ENCODE measurements at regions not wholly inside any gene's neighbourhood (a gene's known extent, or its start where the extent isn't known, plus 50 kb on each side); places are given as distances from the start of the nearest gene placed in this dataset.

GRCh38 chr3:182693723-182694122, 99.6 kb upstream of the ATP11B start:
- Mint-ChIP-seq H3K4me3 (ENCODE audit: unreplicated experiment) (no peak overlapping the region), H3K36me3 (ENCODE audit: low read depth, unreplicated experiment) (no peaks in the 10 kb centered on the region), H3K4me1 (ENCODE audit: low read depth, unreplicated experiment) (no peaks in the 10 kb centered on the region), H3K27ac (ENCODE audit: unreplicated experiment) (no peak overlapping the region), H3K9me3 (ENCODE audit: unreplicated experiment) (no peaks in the 10 kb centered on the region), H3K27me3 (ENCODE audit: low read depth, unreplicated experiment) (no peaks in the 10 kb centered on the region)
- FAIRE-seq (no peak), DNase-seq (ENCODE audit: low read depth) (no peak)
- Histone ChIP-seq H3K9ac (ENCODE audit: low read length) (no peak overlapping the region), H3K4me3 (ENCODE audit: insufficient read depth, low read depth, low read length) (no peak overlapping the region), H3K27ac (ENCODE audit: low read depth, low read length) (no peak overlapping the region), H3K4me2 (ENCODE audit: low read length) (no peak overlapping the region), H3K79me2 (ENCODE audit: insufficient read depth, low read length) (no peaks in the 10 kb centered on the region), H3K27me3 (ENCODE audit: insufficient read depth, low read length) (no peaks in the 10 kb centered on the region), H3K36me3 (ENCODE audit: insufficient read depth, low read length) (no peaks in the 10 kb centered on the region), H3K4me1 (ENCODE audit: insufficient read depth, low read length) (no peaks in the 10 kb centered on the region), H4K20me1 (ENCODE audit: insufficient read depth, low read length) (no peaks in the 10 kb centered on the region), H3K9me3 (ENCODE audit: insufficient read depth, low read depth, low read length) (no peaks in the 10 kb centered on the region), H2AFZ (ENCODE audit: low read depth, low read length) (no peak overlapping the region)
- TF ChIP-seq EZH2 (IDR thresholded peaks at IDR 0.05; ENCODE audit: insufficient read depth, low read length): no peak
- TF ChIP-seq CTCF (IDR thresholded peaks at IDR 0.05; ENCODE audit: insufficient read depth, low read depth, low read length): no peak

- H3K4me1 ChIP-seq (ENCODE audit: insufficient read depth, low read length): no peaks in the 10 kb centered on the region
- DNase-seq (ENCODE audit: low read depth): no peak
- FAIRE-seq: no peak
- no peaks in the 10 kb centered on the region for H3K27me3 Mint-ChIP-seq (ENCODE audit: low read depth, unreplicated experiment)
- no peaks in the 10 kb centered on the region for H3K4me1 Mint-ChIP-seq (ENCODE audit: low read depth, unreplicated experiment)
- no peak overlapping the region for H2AFZ ChIP-seq (ENCODE audit: low read depth, low read length)
- H3K9me3 ChIP-seq (ENCODE audit: insufficient read depth, low read depth, low read length): no peaks in the 10 kb centered on the region
- H3K4me2 ChIP-seq (ENCODE audit: low read length): no peak overlapping the region
- H3K27me3 ChIP-seq (ENCODE audit: insufficient read depth, low read length): no peaks in the 10 kb centered on the region
- no peaks in the 10 kb centered on the region for H3K79me2 ChIP-seq (ENCODE audit: insufficient read depth, low read length)
- no peak overlapping the region for H3K4me3 Mint-ChIP-seq (ENCODE audit: unreplicated experiment)
- H3K27ac ChIP-seq (ENCODE audit: low read depth, low read length): no peak overlapping the region
- no peak overlapping the region for H3K27ac Mint-ChIP-seq (ENCODE audit: unreplicated experiment)
- no peak overlapping the region for H3K9ac ChIP-seq (ENCODE audit: low read length)
- no peaks in the 10 kb centered on the region for H4K20me1 ChIP-seq (ENCODE audit: insufficient read depth, low read length)
- H3K36me3 ChIP-seq (ENCODE audit: insufficient read depth, low read length): no peaks in the 10 kb centered on the region
- H3K4me3 ChIP-seq (ENCODE audit: insufficient read depth, low read depth, low read length): no peak overlapping the region
- no peak for TF ChIP-seq CTCF (IDR thresholded peaks at IDR 0.05; ENCODE audit: insufficient read depth, low read depth, low read length)
- TF ChIP-seq EZH2 (IDR thresholded peaks at IDR 0.05; ENCODE audit: insufficient read depth, low read length): no peak
- no peaks in the 10 kb centered on the region for H3K9me3 Mint-ChIP-seq (ENCODE audit: unreplicated experiment)
- H3K36me3 Mint-ChIP-seq (ENCODE audit: low read depth, unreplicated experiment): no peaks in the 10 kb centered on the region
Observed at GRCh38 chr3:182696916-182697315, 96.4 kb upstream of the ATP11B start.

- no peak overlapping the region for H3K9ac ChIP-seq (ENCODE audit: low read length)
- no peak overlapping the region for H3K4me2 ChIP-seq (ENCODE audit: low read length)
- H3K79me2 ChIP-seq (ENCODE audit: insufficient read depth, low read length): no peaks in the 10 kb centered on the region
- no peaks in the 10 kb centered on the region for H3K4me1 ChIP-seq (ENCODE audit: insufficient read depth, low read length)
- H3K27ac ChIP-seq (ENCODE audit: low read depth, low read length): no peak overlapping the region
- H2AFZ ChIP-seq (ENCODE audit: low read depth, low read length): peak overlapping the region; percentile 28
- no peak overlapping the region for H3K4me3 Mint-ChIP-seq (ENCODE audit: unreplicated experiment)
- H3K4me1 Mint-ChIP-seq (ENCODE audit: low read depth, unreplicated experiment): no peaks in the 10 kb centered on the region
- no peak overlapping the region for H3K27ac Mint-ChIP-seq (ENCODE audit: unreplicated experiment)
- no peak for DNase-seq (ENCODE audit: low read depth)
- no peak overlapping the region for H3K4me3 ChIP-seq (ENCODE audit: insufficient read depth, low read depth, low read length)
- no peaks in the 10 kb centered on the region for H3K27me3 Mint-ChIP-seq (ENCODE audit: low read depth, unreplicated experiment)
- no peaks in the 10 kb centered on the region for H3K36me3 ChIP-seq (ENCODE audit: insufficient read depth, low read length)
- H3K9me3 Mint-ChIP-seq (ENCODE audit: unreplicated experiment): no peaks in the 10 kb centered on the region
- no peak for FAIRE-seq
- H3K9me3 ChIP-seq (ENCODE audit: insufficient read depth, low read depth, low read length): no peaks in the 10 kb centered on the region
- no peaks in the 10 kb centered on the region for H3K36me3 Mint-ChIP-seq (ENCODE audit: low read depth, unreplicated experiment)
- H3K27me3 ChIP-seq (ENCODE audit: insufficient read depth, low read length): no peaks in the 10 kb centered on the region
- H4K20me1 ChIP-seq (ENCODE audit: insufficient read depth, low read length): no peaks in the 10 kb centered on the region
- no peak for TF ChIP-seq EZH2 (IDR thresholded peaks at IDR 0.05; ENCODE audit: insufficient read depth, low read length)
- no peak for TF ChIP-seq CTCF (IDR thresholded peaks at IDR 0.05; ENCODE audit: insufficient read depth, low read depth, low read length)
Observed at GRCh38 chr3:182697345-182697919, 95.9 kb upstream of the ATP11B start.

All from astrocyte (in vitro differentiated cells and primary cell).